ENCODE measurements at regions not wholly inside any gene's neighbourhood (a gene's known extent, or its start where the extent isn't known, plus 50 kb on each side); places are given as distances from the start of the nearest gene placed in this dataset.
"Not testable (repeated sequence)": the region's sequence is repeated elsewhere in the genome, so short reads cannot be mapped to it uniquely, and the experiment has no call there.

DNA sequence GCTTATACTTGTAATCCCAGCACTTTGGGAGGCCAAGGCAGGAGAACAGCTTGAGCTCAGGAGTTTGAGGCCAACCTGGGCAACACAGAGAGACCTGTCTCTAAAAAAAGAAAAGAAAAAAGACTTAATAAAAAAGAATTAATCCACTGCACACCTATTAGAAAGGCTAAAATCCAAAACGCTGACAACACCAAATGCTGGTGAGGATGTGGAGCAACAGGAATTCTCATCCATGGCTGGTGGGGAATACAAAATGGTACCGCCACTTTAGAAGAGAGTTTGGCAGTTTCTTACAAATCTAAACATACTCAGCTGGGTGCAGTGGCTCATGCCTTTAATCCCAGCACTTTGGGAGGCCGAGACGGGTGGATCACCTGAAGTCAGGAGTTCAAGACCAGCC lies 110.0 kb upstream of the NDUFV2 start:
- not testable (repeated sequence) for DNase-seq (ENCODE audit: low spot score)

DNA sequence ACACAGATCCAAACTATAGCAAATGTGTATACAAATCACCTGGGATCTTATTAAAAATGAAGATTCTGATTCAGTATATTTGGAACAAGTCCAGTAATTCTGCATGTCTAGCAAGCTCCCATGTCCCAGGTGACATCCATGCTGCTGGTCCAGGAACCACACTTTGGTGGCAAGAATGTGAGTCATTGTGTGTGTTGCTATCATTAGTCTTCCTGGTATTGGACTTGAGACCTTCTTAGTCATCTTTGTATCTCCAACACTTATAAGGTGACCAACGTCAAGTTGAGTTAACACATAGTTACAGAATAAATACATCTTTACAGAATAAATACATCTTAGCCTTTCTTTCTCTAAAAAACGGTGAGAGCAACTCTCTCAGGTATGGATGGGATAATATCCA lies 107.9 kb upstream of the NDUFV2 start:
- peak; percentile 19 for DNase-seq (ENCODE audit: low spot score)

DNA sequence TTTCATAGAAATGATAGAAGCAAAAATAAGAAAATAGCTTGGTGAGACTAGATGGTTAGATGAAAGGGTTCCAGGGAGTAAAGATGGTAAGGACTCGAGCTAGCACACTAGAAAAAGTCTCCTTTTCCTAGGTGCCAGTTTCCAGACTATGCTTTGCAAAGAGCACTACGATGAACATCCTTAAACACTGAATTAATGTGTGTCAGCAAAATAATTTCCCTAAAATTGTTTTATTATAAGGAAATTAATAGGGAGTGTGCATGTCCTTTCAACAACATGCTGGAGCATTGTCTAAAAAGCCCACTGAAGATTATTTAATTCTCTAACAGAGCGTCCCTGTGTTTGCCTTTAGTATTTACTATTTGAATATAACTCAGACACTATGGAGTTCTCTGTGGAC lies 107.4 kb upstream of the NDUFV2 start:
- no peak for DNase-seq (ENCODE audit: low spot score)

DNA sequence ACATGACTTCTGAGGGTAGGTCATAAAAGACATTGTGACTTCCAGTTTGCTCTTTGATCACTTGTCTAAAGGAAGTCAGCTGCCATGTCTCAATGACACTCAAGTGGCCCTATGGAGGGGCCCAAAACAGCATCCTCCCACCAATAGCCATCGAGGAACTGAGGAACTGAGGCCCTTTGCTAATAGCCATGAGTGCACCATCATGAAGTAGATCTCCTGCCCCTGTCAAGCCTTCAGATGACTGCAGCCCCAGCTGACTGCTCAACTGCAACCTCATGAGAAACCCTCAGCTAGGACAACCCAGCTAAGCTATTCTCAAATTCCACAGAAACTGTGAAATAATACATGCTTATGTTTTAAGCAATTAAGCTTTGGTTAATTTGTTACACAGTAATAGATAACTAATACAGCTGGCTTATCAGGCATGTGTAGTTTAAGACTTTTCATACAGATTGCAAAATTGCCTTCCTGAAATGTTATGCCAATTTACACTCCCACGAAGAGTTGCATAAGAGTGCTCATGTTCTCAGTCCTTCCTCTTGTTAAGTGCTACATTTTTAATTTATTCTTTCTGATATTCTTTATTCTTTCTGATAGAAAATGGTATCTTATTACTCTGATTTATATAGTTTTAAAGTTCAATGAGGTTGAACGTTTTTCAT lies 105.6 kb upstream of the NDUFV2 start:
- no peak for DNase-seq (ENCODE audit: low spot score)

GRCh38 chr18:8997634-8998033 lies 104.9 kb upstream of the NDUFV2 start:
- no peak for DNase-seq (ENCODE audit: low spot score)

- DNase-seq (ENCODE audit: low spot score), result no peak
These were observed 103.8 kb upstream of the NDUFV2 start for GRCh38 chr18:8998481-8999217.

- no peak for DNase-seq (ENCODE audit: low spot score)
These were observed 102.6 kb upstream of the NDUFV2 start for GRCh38 chr18:8999872-9000271.

DNA sequence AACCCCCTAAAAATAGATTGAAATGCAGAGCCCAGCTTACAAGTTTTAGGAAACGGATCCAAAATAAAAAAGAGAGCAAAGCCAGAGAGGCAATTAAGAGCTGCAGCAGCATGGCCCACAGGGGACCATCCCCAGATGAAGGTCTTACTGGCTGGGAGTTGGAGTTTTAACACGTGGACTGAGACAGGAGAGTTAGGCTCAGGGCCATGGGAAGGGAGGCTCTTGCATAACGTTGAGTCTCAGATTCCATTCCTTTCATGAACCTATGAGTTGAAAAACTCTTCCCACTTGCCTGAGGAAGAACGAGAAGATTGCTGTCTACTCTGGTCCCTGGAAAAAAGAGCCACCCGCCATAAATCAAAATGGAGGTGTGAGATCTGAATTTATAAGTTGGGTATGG lies 101.8 kb upstream of the NDUFV2 start:
- DNase-seq (ENCODE audit: low spot score), result no peak

- DNase-seq (ENCODE audit: low spot score), result no peak
These were observed 101.3 kb upstream of the NDUFV2 start for GRCh38 chr18:9001209-9001608.

- DNase-seq (ENCODE audit: low spot score), result no peak
These were observed 98.9 kb upstream of the NDUFV2 start for GRCh38 chr18:9003406-9004100.

GRCh38 chr18:9004308-9004707 lies 98.2 kb upstream of the NDUFV2 start:
- DNase-seq (ENCODE audit: low spot score), result not testable (repeated sequence)

DNA sequence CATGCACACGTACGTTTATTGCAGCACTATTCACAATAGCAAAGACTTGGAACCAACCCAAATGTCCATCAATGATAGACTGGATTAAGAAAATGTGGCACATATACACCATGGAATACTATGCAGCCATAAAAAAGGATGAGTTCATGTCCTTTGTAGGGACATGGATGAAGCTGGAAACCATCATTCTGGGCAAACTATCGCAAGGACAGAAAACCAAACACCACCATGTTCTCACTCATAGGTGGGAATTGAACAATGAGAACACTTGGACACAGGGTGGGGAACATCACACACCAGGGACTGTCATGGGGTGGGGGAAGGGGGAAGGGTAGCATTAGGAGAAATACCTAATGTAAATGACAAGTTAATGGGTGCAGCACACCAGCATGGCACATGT lies 94.8 kb upstream of the NDUFV2 start:
- DNase-seq (ENCODE audit: low spot score), result not testable (repeated sequence)

DNA sequence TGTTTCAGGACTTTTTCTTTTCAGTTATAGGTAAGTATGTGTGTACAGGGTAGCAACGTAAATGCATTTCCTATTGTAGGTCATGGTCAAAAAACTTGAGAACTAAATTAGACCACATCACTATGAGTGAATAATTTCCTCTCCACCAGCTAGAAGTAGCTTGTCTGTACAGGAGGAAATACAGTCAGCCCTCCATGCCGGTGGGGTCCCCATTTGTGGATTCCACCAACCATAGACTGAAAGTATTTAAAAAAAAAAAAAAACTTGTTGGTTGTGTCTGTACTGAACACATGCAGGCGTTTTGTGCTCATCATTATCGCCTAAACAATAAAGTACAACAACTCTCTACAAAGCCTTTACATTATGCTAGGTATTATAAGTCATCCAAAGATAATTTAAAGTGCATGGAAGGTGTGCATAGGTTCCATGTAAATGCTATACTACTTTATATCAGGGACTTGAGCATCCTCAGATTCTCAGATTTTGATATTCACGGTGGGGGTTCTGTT lies 94.2 kb upstream of the NDUFV2 start:
- DNase-seq (ENCODE audit: low spot score), result no peak

DNA sequence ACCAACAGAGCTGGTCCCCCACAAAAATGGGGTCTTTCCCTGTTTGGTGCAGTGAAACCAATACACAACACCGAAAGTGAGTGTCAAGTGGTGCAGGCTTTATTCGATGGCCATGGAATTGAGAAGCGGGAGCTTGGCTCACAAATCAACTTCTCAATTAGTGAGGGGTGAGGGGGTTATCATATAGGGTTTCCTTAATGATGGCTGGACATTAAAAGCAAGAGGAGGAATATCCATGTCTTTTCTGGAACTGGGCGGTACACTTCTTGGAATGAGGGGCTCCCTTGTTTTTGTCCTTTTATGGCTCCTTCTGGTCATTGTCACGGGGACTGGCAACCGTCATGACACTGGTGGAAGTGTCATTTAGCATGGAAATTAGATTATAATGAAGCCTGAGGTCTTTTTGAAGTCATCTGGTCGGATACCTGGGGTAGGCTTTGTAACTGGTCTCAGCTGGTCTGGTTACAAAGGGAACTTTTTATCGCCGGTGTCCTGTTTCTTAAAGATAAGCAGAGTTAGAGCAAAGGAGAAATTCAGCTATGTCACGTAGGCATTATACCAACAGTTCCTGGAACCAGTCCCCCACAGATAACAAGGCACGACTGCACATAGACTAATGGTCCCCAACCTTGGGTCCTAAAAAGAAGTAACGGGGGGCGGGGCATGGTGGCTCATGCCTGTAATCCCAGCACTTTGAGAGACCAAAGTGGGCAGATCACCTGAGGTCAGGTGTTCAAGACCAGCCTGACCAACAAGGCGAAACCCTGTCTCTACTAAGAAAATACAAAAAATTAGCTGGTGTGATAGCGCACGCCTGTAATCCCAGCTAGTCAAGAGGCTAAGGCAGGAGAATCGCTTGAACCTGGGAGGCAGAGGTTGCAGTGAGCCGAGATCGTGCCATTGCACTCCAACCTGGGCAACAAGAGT lies 93.5 kb upstream of the NDUFV2 start:
- DNase-seq (ENCODE audit: low spot score), result no peak

GRCh38 chr18:9009703-9010488 lies 92.6 kb upstream of the NDUFV2 start:
- DNase-seq (ENCODE audit: low spot score), result no peak

DNA sequence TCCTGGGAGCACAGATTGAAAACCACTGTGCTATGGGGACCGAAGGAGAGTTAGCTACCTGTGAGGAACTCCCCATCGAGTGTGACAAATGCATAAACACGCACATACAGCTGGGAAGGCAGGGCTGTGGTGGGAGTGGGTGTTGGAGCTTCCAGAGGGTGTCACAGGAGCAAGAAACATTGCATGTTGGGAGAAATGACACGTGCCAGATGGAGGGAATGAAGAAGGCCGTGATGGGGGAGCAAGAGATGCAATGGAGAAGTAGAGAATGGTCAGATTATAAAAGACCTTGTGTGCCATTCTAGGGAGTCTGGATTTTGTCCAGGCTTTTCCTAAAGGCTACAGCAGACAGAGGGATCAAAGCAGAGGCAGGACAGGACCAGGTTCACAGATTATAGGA lies 91.1 kb upstream of the NDUFV2 start:
- DNase-seq (ENCODE audit: low spot score), result no peak

- no peak for DNase-seq (ENCODE audit: low spot score)
These were observed 88.5 kb upstream of the NDUFV2 start for GRCh38 chr18:9013926-9014373.

GRCh38 chr18:9015689-9016088 lies 86.8 kb upstream of the NDUFV2 start:
- no peak for DNase-seq (ENCODE audit: low spot score)

- DNase-seq (ENCODE audit: low spot score), result no peak
These were observed 85.8 kb upstream of the NDUFV2 start for GRCh38 chr18:9016633-9017166.

GRCh38 chr18:9017167-9017904 lies 85.2 kb upstream of the NDUFV2 start:
- DNase-seq (ENCODE audit: low spot score), result peak; percentile 84

Measured in SW480 (cell line).